ENCODE measurements at regions not wholly inside any gene's neighbourhood (a gene's known extent, or its start where the extent isn't known, plus 50 kb on each side); places are given as distances from the start of the nearest gene placed in this dataset.

DNA sequence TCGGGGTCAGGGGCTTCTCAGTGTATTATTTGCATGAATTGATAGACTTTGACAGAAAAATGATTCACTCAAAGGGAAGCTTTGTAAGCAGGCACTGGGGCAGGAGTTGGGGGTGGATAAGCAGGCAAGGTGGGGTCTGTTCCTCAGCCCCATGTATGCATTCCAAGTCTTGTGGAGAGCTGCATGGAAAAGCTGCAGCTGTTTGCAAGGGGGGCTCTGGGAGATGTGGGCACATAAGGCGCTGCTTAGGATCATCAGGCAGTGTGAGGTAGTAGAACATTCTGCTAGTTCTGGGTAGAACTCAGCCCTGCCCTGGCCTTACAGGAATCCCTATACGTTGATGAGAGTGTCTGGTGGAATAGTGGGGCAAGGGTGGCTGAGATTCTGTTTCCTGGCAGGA lies 154.2 kb upstream of the LRIG1 start (continued):
- TF ChIP-seq, protein P1, sequence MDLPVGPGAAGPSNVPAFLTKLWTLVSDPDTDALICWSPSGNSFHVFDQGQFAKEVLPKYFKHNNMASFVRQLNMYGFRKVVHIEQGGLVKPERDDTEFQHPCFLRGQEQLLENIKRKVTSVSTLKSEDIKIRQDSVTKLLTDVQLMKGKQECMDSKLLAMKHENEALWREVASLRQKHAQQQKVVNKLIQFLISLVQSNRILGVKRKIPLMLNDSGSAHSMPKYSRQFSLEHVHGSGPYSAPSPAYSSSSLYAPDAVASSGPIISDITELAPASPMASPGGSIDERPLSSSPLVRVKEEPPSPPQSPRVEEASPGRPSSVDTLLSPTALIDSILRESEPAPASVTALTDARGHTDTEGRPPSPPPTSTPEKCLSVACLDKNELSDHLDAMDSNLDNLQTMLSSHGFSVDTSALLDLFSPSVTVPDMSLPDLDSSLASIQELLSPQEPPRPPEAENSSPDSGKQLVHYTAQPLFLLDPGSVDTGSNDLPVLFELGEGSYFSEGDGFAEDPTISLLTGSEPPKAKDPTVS (IDR thresholded peaks at IDR 0.05; ENCODE audit: low read depth, low read length) = no peak
- TF ChIP-seq, protein P2, sequence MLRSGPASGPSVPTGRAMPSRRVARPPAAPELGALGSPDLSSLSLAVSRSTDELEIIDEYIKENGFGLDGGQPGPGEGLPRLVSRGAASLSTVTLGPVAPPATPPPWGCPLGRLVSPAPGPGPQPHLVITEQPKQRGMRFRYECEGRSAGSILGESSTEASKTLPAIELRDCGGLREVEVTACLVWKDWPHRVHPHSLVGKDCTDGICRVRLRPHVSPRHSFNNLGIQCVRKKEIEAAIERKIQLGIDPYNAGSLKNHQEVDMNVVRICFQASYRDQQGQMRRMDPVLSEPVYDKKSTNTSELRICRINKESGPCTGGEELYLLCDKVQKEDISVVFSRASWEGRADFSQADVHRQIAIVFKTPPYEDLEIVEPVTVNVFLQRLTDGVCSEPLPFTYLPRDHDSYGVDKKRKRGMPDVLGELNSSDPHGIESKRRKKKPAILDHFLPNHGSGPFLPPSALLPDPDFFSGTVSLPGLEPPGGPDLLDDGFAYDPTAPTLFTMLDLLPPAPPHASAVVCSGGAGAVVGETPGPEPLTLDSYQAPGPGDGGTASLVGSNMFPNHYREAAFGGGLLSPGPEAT (IDR thresholded peaks at IDR 0.05; ENCODE audit: low read depth) = no peak
- TF ChIP-seq ETV6 (conservative IDR thresholded peaks at IDR 0.05 in 1 of 2, IDR thresholded peaks at IDR 0.05 in 1 of 2; ENCODE audit: borderline replicate concordance in 1 of 2, low read depth in 1 of 2) = no peak
- TF ChIP-seq, protein P3, sequence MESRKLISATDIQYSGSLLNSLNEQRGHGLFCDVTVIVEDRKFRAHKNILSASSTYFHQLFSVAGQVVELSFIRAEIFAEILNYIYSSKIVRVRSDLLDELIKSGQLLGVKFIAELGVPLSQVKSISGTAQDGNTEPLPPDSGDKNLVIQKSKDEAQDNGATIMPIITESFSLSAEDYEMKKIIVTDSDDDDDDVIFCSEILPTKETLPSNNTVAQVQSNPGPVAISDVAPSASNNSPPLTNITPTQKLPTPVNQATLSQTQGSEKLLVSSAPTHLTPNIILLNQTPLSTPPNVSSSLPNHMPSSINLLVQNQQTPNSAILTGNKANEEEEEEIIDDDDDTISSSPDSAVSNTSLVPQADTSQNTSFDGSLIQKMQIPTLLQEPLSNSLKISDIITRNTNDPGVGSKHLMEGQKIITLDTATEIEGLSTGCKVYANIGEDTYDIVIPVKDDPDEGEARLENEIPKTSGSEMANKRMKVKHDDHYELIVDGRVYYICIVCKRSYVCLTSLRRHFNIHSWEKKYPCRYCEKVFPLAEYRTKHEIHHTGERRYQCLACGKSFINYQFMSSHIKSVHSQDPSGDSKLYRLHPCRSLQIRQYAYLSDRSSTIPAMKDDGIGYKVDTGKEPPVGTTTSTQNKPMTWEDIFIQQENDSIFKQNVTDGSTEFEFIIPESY (IDR thresholded peaks at IDR 0.05) = no peak
- no peak for TF ChIP-seq NFXL1 (IDR thresholded peaks at IDR 0.05; ENCODE audit: borderline replicate concordance)
- no peak for TF ChIP-seq TBL1XR1 (IDR thresholded peaks at IDR 0.05; ENCODE audit: low read depth, low read length)
- no peak for TF ChIP-seq FOS (IDR thresholded peaks at IDR 0.05; ENCODE audit: borderline replicate concordance, extremely low read depth, insufficient read length)
- no peak for TF ChIP-seq KDM1A (IDR thresholded peaks at IDR 0.05; ENCODE audit: borderline replicate concordance)

GRCh38 chr3:66655671-66656070 lies 154.8 kb upstream of the LRIG1 start:
- WGBS (ENCODE audit: insufficient coverage, insufficient replicate concordance, low lambda C conversion rate, missing lambda C conversion rate) = 37% methylated on average over 8 of the region's 8 CpGs
- ChIA-PET SMC1A (ENCODE audit: uncharacterized antibody, unreplicated experiment) (no interaction called here), RAD21 (ENCODE audit: unreplicated experiment) (no interaction called here), CTCF (no interaction called here), POLR2A (no interaction called here)
- Histone ChIP-seq H3K4me3 (no peak overlapping the region), H3K79me2 (ENCODE audit: control insufficient read depth, insufficient read depth, low read length) (no peaks in the 10 kb centered on the region), H3K36me3 (ENCODE audit: control insufficient read depth in 2 of 2, insufficient read depth in 2 of 2, low read length in 1 of 2) (no peaks in the 10 kb centered on the region), H4K20me1 (ENCODE audit: control insufficient read depth, insufficient read depth) (no peaks in the 10 kb centered on the region), H2AFZ (ENCODE audit: control insufficient read depth, low read depth, low read length) (no peak overlapping the region), H3K27me3 (replicated peaks in 1 of 2; ENCODE audit: control insufficient read depth in 2 of 2, insufficient read depth in 2 of 2, low read length in 1 of 2) (no peaks in the 10 kb centered on the region), H3K27ac (ENCODE audit: control insufficient read depth, insufficient read depth) (no peak overlapping the region), H3K9me3 (replicated peaks; ENCODE audit: control insufficient read depth, insufficient read depth, low read length) (no peaks in the 10 kb centered on the region), H3K9ac (ENCODE audit: control insufficient read depth, insufficient read depth, low read length) (no peak overlapping the region), H3K4me2 (ENCODE audit: control insufficient read depth, insufficient read depth) (no peak overlapping the region), H3K4me1 (ENCODE audit: control insufficient read depth, insufficient read depth, low read length) (no peaks in the 10 kb centered on the region)
- TF ChIP-seq JUNB (IDR thresholded peaks at IDR 0.05) (no peak), SUZ12 (IDR thresholded peaks at IDR 0.05; ENCODE audit: unreplicated experiment) (no peak), ETV6 (conservative IDR thresholded peaks at IDR 0.05 in 1 of 2, IDR thresholded peaks at IDR 0.05 in 1 of 2; ENCODE audit: borderline replicate concordance in 1 of 2, low read depth in 1 of 2) (no peak), SIX5 (IDR thresholded peaks at IDR 0.05; ENCODE audit: low read depth, low read length, severe bottlenecking) (no peak), JUND (IDR thresholded peaks at IDR 0.05; ENCODE audit: low read depth, low read length) (no peak), ZZZ3 (IDR thresholded peaks at IDR 0.05; ENCODE audit: control insufficient read depth, insufficient read length, low read depth) (no peak)
- intact Hi-C loops (cut with micrococcal nuclease; ENCODE audit: unreplicated experiment) (no loop called here), in situ Hi-C loops (cut with MboI) (no loop called here)
- no TSS peak for BruUV-seq (replicated peaks)
- no peak for FAIRE-seq
- ATAC-seq = no peak
- DNase-seq (ENCODE audit: low read depth, low spot score) = no peak

All from GM12878 (cell line).